ENCODE measurements at regions not wholly inside any gene's neighbourhood (a gene's known extent, or its start where the extent isn't known, plus 50 kb on each side); places are given as distances from the start of the nearest gene placed in this dataset.

GRCh38 chr20:12717061-12717460 lies 291.7 kb upstream of the SPTLC3 start:
- no peak for TF ChIP-seq CTCF (IDR thresholded peaks at IDR 0.05)
- no peak for TF ChIP-seq POLR2A (IDR thresholded peaks at IDR 0.05)
